ENCODE measurements at regions not wholly inside any gene's neighbourhood (a gene's known extent, or its start where the extent isn't known, plus 50 kb on each side); places are given as distances from the start of the nearest gene placed in this dataset.

DNA sequence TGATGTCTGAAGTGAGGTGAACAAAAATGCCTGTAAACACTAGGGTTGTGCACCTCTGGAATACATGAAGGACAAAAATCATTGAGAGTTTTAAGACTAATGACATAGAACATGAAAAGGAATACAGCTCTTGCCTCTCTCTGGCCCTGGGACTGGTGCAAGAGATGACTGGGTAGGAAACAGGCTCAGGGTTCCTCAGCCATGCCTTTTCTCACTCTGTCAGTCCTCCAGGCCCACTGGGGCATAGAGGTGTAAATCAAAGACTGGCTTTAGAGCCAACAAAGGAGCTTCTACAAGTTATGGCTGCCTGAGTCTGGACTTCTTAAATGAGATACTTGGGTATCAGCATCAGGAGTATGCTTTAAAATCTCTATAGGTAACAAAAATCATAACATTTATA is 554.7 kb upstream of the KCNMB2 start:
- DNase-seq (ENCODE audit: low read depth), result no peak
- no peak overlapping the region for H3K4me3 ChIP-seq (ENCODE audit: low read depth, low read length)
- no peak for TF ChIP-seq CTCF (IDR thresholded peaks at IDR 0.05; ENCODE audit: insufficient read depth, low read depth, low read length)

DNA sequence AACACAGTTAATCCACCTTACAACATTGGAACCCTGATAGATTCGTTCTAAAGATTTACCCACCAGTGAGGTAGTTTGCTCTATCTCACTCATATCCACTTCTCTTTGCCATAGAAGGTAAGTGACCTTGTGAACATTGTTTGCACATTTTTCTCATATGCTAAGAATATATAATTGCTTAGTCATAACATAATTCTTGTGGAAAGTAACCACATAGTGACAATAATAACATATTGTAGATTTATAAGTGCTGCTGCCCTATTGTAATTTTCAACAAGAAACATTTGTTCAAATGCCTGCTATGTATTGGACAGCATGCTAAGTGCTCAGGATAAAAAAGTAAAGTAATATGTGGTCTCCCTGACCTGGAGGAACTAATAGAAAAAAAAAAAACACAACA is 554.2 kb upstream of the KCNMB2 start:
- no peak for DNase-seq (ENCODE audit: low read depth)
- no peak for TF ChIP-seq CTCF (IDR thresholded peaks at IDR 0.05; ENCODE audit: insufficient read depth, low read depth, low read length)
- H3K4me3 ChIP-seq (ENCODE audit: low read depth, low read length), result no peak overlapping the region

DNA sequence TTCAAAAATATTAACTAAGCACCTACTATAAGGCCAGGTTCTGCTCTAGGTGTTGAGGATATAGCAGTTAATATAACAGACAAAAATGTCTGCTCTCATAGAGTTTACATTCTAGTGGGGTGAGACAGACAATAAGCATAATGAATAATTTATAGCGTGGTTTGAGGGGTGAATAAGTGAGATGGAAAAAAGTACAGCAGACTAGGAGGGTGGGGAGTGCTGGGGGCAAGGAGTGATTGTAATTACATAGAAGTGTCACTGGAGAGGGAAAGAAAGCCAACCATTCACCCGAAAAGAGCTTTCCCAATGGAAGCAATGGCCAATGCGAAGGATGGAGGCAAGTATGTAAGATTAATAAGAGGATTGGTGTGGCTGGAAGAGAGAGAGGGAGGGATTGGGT is 552.9 kb upstream of the KCNMB2 start:
- no peak for TF ChIP-seq CTCF (IDR thresholded peaks at IDR 0.05; ENCODE audit: insufficient read depth, low read depth, low read length)
- DNase-seq (ENCODE audit: low read depth), result no peak
- H3K4me3 ChIP-seq (ENCODE audit: low read depth, low read length), result no peak overlapping the region

GRCh38 chr3:177992993-177993970 is 543.0 kb upstream of the KCNMB2 start:
- H3K4me3 ChIP-seq (ENCODE audit: low read depth, low read length), result no peak overlapping the region
- no peak for TF ChIP-seq CTCF (IDR thresholded peaks at IDR 0.05; ENCODE audit: insufficient read depth, low read depth, low read length)
- peak; percentile 66 for DNase-seq (ENCODE audit: low read depth)

GRCh38 chr3:177994976-177995375 is 541.3 kb upstream of the KCNMB2 start:
- no peak for DNase-seq (ENCODE audit: low read depth)

DNA sequence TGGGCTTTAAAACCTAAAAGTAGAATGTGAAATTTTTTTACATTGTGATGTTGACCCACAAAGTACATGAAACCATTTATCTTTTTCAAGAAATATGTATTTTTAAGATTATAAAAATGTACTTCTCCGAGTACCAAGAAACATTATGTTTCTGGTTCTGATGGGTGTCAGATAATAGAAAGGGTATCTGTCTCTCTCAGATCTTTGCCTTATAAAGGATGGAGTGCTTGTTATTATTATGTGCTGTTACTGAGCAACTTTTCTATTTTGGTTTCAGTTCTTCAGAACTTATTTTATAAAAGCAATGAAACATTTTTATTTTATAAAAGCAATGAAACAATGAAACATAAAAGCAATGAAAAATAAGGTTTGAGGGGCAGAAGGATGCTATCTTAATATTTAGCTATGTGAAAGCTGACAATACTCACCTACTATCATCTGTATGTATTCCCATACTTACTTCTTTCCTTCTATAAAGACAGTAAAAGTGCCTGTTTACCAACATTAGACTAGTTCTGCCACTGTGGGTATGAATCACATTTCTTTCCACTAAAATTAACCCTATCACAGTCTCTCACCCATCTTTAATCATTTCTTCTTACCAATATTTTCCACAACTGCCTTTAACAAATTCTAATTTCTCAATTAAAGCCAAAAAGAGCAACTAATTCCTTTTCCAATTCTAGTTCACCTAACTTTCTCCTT is 540.7 kb upstream of the KCNMB2 start:
- DNase-seq (ENCODE audit: low read depth), result no peak
- no peak for TF ChIP-seq CTCF (IDR thresholded peaks at IDR 0.05; ENCODE audit: insufficient read depth, low read depth, low read length)
- H3K4me3 ChIP-seq (ENCODE audit: low read depth, low read length), result no peak overlapping the region

More at GRCh38 chr3:177994976-177995375, 541.3 kb upstream of the KCNMB2 start:
- TF ChIP-seq CTCF (IDR thresholded peaks at IDR 0.05; ENCODE audit: insufficient read depth, low read depth, low read length), result no peak
- no peak overlapping the region for H3K4me3 ChIP-seq (ENCODE audit: low read depth, low read length)
